NCI-H460 (cell line): ENCODE measurements at regions not wholly inside any gene's neighbourhood (a gene's known extent, or its start where the extent isn't known, plus 50 kb on each side); places are given as distances from the start of the nearest gene placed in this dataset.
"Not testable (repeated sequence)": the region's sequence is repeated elsewhere in the genome, so short reads cannot be mapped to it uniquely, and the experiment has no call there.

ENCODE experiments used
- DNase-seq: peaks from one replicate; pipeline ENCODE4 v3.0.0-alpha.2; 2016; ENCODE audit warnings: low read depth; ENCODE audit errors: extremely low read depth
- small RNA-seq, 2 experiments: library from RNA; depleted of rRNA; stranded (forward); fragments of <200 nt; gene quantifications; one replicate each; pipeline ENCODE3, GENCODE V24; 2014

DNA sequence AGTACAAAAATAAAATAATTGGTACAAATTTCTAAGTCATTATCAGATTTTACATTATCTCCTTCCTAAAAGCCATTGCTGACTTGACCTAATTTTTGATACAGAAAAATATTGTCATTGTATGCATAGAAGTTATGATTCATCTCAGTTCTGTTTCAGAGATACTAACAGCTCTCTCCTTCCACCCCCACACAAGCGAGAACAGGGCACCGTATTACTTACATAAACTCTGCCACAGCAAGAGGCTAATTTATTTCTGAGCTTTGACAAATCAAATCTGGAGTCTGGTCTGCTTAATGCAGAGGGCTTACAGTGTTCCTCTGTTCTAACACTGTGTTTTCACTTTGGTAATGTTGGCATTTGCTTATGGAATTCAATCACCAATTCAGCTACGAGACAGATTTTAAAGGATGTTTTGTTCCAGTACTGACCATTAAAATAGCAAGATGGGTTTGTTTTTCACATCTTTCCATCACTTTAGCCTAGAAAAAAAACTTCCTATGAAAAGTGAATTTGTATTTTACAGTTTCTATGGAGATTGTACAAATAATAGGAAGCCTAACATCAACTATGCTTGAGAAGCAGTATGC lies 181.8 kb downstream of the USP46 start:
- DNase-seq, result no peak

GRCh38 chr4:52483186-52483890 lies 175.8 kb downstream of the USP46 start:
- no peak for DNase-seq

DNA sequence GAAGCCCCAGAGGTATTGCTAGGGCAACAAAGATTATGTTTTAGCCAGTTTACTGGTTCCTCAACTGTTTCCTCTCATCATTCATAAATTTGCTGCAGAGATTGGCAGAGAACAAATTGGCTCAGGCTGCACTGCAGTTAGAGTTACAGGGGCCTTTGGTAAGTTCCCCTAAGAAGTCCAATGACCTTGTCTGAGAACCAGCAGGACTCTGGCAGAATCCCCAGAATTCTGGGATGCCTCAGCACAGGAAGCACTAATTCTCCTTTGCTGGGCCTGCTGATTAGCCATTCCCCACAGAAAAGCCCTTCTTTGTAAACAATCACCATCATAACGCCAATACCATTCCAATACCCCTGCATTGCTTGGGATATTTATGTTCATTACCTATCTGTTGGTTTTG lies 151.3 kb downstream of the USP46 start:
- no peak for DNase-seq

DNA sequence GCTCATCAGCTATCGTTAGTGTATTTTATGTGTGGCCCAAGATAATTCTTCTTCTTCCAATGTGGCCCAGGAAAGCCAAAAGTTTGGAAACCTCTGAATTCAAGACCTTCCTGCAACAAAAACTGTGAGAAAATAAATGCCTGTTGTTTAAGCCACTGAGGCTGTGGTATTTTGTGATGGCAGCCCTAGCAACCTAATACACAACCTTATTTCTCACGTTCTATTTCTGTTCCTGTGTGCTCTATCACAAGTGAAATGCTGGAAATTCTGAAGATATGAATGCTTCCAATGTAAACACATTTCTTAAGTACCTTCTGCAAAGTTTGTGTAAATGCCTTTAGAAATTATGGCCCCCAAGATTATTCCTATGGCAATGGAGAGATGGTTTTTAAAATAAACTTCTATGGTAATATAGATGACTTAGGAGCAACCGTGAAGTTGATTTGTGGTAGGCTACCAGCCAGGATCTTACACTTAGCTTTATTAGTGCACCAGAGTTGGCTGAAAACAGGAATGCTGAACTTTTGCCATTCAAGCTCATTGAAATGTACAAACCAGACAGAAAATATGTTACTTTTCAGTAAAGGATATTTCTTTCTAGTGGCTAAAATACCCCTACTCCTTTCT lies 148.0 kb downstream of the USP46 start:
- no peak for DNase-seq

DNA sequence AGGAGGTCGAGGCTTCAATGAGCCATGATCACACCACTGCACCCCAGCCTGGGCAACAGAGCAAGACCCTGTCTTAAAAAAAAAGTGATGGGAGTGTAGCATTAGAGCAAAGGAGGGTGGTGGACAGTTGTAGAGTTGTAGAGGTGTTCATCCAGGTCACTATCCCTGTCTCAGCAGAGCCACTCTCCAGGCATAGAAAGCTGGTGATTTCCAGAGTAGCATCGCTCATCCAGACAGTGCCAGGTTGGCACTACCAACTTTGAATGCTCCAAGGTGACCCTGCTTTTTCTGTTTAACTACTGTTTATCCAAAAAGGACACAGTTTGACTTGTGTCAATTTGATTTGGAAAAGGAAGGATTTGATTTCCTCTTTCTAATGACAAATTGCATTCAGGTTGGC lies 147.3 kb downstream of the USP46 start:
- no peak for DNase-seq

DNA sequence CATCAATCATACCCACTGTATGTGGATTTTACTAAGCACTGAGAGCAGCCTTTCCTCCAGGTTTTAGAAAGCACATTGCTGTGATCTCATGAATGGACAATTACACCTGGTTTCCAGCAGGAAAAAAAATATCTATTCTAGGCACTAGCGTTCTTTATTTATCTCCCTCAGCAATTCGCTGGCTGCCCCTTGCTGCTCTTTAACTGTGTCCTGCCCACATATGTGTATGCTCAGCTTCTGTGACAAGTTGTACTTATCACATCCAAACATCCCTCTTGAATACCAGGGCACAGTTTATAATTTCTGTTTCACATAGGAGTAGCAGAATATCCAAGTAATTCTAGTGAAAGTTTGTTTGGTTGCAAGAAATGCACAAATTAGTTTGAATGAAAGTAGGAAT lies 146.8 kb downstream of the USP46 start:
- no peak for DNase-seq

- not testable (repeated sequence) for DNase-seq
Measured at GRCh38 chr4:52522093-52522492, 137.0 kb downstream of the USP46 start.

- DNase-seq, result no peak
Measured at GRCh38 chr4:52529983-52530382, 129.1 kb downstream of the USP46 start.

GRCh38 chr4:52535793-52536192 lies 123.3 kb downstream of the USP46 start:
- DNase-seq, result no peak

Small RNA genes lying in the stretch of these regions (small RNA-seq; reads per million reads assigned to genes)
- gene RNU6-1252P, result 0 reads per million in 2 experiments
